Colonic mucosa (tissue), 4 donors: ENCODE measurements at regions not wholly inside any gene's neighbourhood (a gene's known extent, or its start where the extent isn't known, plus 50 kb on each side); places are given as distances from the start of the nearest gene placed in this dataset.
"Not testable (repeated sequence)": the region's sequence is repeated elsewhere in the genome, so short reads cannot be mapped to it uniquely, and the experiment has no call there.

Experiments
- DNase-seq: peaks from one replicate; pipeline ENCODE4 v3.0.0-alpha.2; 2020
- H3K27ac ChIP-seq: fragments of 200-600 bp; one replicate; pipeline ENCODE4 v1.8.0; 2021
- H3K27me3 ChIP-seq: fragments of 200-600 bp; one replicate; pipeline ENCODE4 v1.8.0; 2021
- H3K36me3 ChIP-seq: fragments of 200-600 bp; one replicate; pipeline ENCODE4 v1.8.0; 2021
- H3K4me1 ChIP-seq: fragments of 200-600 bp; one replicate; pipeline ENCODE4 v1.8.0; 2021; ENCODE audit warnings: mild to moderate bottlenecking
- H3K4me3 ChIP-seq: fragments of 200-600 bp; one replicate; pipeline ENCODE4 v1.8.0; 2021
- H3K9ac ChIP-seq, 2 donors: one replicate each; pipeline ENCODE4 v1.7.0; 2013; ENCODE audit warnings: control low read depth in 2 of 2, low read depth in 2 of 2, low read length in 2 of 2
- H3K9me3 ChIP-seq: fragments of 200-600 bp; one replicate; pipeline ENCODE4 v1.8.0; 2021
- intact Hi-C: fragments of 100-400 bp; cut with DNase I; formaldehyde crosslinking; loops from one replicate; pipeline ENCODE4 v1.14.1; 2022
- donor health status: healthy.
- donor health status: DM: no; HTN: no; CAD: no.
- donor health status: DM: no; HTN: no; CAD: no.

DNA sequence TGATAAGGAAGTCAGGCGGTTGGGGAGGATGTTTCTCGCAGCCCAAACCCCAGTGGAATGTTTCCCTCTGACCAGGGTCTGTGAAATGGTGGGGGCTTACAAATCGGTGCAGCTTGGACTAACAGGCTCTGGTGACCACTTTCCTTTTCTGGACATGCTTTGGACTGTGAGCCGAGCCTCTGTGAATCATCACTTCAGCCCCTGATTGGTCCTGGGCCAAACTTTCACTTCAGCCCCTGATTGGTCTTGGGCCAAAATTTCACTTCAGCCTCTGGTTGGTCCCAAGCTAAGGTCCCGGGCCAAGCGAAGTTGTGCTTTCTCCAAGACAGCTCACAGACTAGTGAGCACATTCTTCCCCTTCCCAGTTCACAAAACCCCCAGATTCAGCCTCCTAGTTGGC, 223.7 kb upstream of the ANKRD20A1 start:
- H3K27me3 ChIP-seq, intact Hi-C loops, H3K9me3 ChIP-seq, H3K27ac ChIP-seq, H3K4me3 ChIP-seq, H3K9ac ChIP-seq, DNase-seq, H3K4me1 ChIP-seq, H3K36me3 ChIP-seq: not testable (repeated sequence)

DNA sequence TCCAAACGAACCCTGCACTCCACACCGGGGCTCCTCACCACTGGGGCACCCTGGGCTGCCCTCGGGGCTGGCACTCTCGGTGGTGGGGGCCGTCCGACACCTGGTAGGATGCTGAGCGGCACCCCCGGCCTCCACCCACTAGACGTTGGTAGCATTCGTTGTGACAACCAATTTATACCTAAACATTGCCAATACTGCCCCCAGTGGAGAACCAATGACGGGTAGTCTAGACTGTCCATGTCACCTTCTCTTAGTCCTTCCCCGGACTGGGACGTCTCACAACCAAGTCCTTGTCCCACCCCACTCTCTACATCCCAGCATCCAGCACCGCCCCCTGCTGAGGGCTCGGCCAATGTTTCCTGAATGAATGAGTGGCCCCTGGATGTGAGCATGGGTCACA, 246.8 kb upstream of the ANKRD20A1 start:
- DNase-seq, H3K4me1 ChIP-seq, H3K9me3 ChIP-seq, H3K4me3 ChIP-seq, intact Hi-C loops, H3K27ac ChIP-seq, H3K9ac ChIP-seq, H3K27me3 ChIP-seq, H3K36me3 ChIP-seq: not testable (repeated sequence)

DNA sequence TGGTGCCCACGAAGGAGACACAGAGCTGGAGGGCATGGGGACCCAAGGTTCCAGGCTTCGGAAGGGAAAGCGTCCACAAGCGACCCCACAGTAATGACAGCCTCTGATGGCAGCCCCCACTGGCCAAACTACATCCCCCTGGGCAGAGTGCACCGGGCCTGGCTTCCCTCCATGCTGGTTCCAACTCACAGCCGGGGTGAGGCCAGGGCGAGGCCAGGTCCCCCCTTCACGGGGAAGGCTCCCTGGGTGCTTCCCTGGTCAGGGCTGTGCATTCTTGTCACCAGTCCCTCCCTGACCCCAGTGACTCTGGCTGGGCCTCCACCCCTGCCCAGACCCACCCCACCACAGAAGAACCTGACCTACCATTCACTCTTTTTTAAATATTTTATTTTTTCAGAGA, 248.9 kb upstream of the ANKRD20A1 start:
- H3K9ac ChIP-seq, intact Hi-C loops, H3K4me1 ChIP-seq, H3K27ac ChIP-seq, H3K9me3 ChIP-seq, H3K36me3 ChIP-seq, H3K4me3 ChIP-seq, DNase-seq, H3K27me3 ChIP-seq: not testable (repeated sequence)

DNA sequence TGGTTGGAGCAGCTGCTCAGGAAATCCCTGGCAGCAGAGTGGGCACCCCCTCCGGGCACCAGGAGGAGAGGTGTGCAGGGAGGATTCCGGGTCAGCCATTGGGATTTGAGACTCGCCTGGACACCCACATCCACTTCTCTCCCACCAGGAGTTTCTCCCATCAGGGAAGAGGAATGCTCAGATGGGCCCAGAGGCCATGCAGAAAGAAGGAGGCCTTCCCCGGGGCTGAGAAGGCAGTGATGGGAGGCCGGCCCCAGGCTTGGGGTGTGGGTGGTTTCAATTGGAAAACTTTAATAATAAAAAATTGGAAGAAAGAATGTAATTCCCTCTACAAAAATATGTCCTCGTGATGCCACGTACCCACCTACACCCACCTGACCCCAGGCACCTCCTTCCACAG, 249.3 kb upstream of the ANKRD20A1 start:
- H3K4me1 ChIP-seq, H3K27ac ChIP-seq, H3K27me3 ChIP-seq, H3K4me3 ChIP-seq, H3K9me3 ChIP-seq, DNase-seq, H3K36me3 ChIP-seq, intact Hi-C loops, H3K9ac ChIP-seq: not testable (repeated sequence)

DNA sequence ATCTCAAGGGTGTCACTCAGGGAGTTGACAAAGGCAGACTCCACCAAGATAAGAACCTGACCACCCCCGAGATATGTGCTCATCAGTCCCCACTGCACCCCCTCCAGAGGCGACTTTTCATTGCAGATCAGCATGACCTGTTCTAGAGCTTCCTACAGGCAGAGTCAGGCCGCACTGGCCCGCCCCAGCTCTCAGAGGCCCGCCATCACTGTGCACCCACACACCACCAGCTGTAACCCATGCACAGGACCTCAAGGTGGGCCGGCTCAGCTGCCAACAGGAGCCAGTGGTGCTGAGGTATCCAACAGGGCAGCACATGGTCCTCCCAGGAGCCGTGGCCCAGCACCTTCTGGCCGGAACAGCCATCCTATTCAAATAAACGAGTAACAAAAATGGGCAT, 253.6 kb upstream of the ANKRD20A1 start:
- H3K4me3 ChIP-seq, H3K9ac ChIP-seq, DNase-seq, H3K4me1 ChIP-seq, H3K36me3 ChIP-seq, intact Hi-C loops, H3K27ac ChIP-seq, H3K9me3 ChIP-seq, H3K27me3 ChIP-seq: not testable (repeated sequence)

DNA sequence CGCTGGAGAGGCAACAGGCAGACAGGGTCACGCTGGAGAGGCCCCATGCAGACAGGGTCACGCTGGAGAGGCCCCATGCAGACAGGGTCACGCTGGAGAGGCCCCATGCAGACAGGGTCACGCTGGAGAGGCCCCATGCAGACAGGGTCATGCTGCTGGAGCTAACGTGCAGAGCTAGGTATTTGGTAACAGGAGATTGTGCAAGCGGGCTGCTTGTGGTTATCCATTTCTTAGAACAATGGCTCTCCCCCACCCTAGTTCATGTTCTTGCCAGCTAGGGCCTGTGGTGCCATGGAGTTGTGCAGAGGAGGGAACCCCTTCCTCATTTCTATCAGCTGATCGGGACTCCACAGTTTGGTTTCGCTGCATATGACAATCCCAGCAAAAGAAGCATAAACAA, 255.1 kb upstream of the ANKRD20A1 start:
- H3K4me3 ChIP-seq, H3K27me3 ChIP-seq, intact Hi-C loops, H3K9ac ChIP-seq, H3K9me3 ChIP-seq, H3K36me3 ChIP-seq, H3K27ac ChIP-seq, H3K4me1 ChIP-seq, DNase-seq: not testable (repeated sequence)

DNA sequence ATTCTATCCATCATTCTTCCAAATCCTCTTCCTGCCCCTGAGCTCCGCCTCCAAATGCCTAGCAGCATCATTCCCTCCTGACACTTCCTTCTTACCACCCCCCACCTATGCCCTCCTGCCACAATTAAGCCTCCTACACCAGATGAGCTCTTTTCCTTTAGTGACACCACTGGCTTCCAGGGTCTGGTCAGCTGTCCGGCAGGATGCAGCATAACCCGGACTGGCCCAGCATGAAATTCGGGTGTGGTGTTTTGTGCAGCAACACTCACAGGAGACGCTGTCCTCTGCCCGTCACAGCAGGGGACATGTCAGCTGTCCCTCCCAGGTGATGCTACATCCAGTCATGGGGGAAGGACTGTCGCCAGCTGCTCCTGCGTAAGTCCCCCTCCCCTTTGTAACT, 266.3 kb upstream of the ANKRD20A1 start:
- H3K4me3 ChIP-seq, H3K36me3 ChIP-seq, H3K4me1 ChIP-seq, H3K9me3 ChIP-seq, H3K9ac ChIP-seq, H3K27ac ChIP-seq, intact Hi-C loops, H3K27me3 ChIP-seq, DNase-seq: not testable (repeated sequence)

DNA sequence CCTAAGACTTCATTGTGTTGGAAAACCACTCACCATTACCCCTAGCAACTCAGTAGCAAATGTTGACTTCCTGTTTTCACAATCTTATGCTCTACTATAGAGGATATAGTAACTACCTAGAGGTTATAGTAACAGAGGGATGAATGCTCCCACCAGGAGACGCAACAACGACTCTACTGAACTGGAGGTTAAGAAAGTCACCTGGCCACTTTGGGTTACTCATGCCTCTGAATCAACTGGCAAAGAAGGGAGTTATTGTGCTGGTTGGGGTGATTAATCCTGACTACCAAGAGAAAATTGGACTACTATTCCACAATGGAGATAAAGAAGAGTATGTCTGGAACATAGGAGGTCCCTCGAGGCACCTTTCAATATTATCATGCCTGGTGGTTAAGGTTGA, 302.9 kb upstream of the ANKRD20A1 start:
- H3K27ac ChIP-seq, H3K36me3 ChIP-seq, H3K9me3 ChIP-seq, DNase-seq, H3K4me1 ChIP-seq, intact Hi-C loops, H3K27me3 ChIP-seq, H3K4me3 ChIP-seq, H3K9ac ChIP-seq: not testable (repeated sequence)

DNA sequence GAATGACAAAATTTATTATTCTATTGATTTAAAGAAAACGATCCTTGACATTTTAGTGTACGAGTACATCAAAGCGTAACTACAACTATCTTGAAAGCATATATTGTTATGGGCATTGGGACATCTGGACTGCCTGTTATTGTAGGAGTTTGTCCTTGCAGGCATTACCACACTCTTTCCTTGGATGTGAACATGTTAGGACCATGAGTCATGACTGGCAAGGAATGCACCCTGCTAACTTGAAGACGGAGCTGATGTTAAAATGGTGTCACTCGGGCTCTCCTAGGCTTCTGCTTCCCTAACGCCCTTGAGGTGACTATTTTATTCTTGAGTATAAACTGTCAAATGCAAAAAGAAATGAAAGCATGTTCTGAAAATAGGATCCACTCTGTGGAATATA, 308.7 kb upstream of the ANKRD20A1 start:
- H3K27ac ChIP-seq, H3K36me3 ChIP-seq, intact Hi-C loops, DNase-seq, H3K4me1 ChIP-seq, H3K9ac ChIP-seq, H3K9me3 ChIP-seq, H3K4me3 ChIP-seq, H3K27me3 ChIP-seq: not testable (repeated sequence)

DNA sequence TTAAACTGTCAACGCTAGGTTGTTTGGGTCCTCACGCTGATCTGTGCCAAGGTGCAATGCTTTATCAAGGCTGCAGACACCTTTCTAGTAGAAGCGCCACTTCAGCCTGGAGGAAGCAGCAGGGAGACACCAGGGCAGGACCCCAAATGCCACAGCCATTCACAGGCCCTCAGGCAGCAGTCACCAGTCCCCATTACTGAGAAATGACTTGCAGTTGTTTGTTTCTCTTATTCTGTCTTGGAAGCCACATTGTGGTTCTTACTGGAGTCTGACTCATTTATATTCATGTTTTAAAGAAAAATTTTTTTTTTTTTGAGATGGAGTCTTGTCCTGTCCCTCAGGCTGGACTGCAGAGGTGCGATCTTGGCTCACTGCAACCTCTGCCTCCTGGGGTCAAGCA, 328.9 kb upstream of the ANKRD20A1 start:
- H3K9me3 ChIP-seq, DNase-seq, H3K4me1 ChIP-seq, H3K27ac ChIP-seq, H3K4me3 ChIP-seq, H3K27me3 ChIP-seq, H3K36me3 ChIP-seq, H3K9ac ChIP-seq, intact Hi-C loops: not testable (repeated sequence)

DNA sequence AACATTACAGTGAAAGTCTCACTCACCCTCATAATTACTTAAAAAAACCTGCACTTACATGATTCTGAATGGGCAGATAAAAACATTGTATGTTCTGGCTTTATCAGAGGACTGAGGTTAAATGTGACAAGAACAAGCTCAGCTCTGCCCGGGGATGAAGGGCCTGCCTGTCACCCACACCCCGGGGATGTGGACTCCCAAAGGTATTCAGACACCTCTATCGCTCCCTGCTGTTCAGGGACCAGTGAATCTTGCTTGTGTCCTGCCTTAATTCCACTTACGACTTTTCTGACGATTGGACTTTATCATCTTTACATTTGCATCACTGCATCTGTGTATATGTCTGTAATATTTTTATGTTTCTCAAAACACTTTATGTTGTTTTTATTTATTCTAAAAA, 341.8 kb upstream of the ANKRD20A1 start:
- H3K36me3 ChIP-seq, H3K9me3 ChIP-seq, H3K27ac ChIP-seq, H3K9ac ChIP-seq, DNase-seq, H3K4me1 ChIP-seq, H3K4me3 ChIP-seq, intact Hi-C loops, H3K27me3 ChIP-seq: not testable (repeated sequence)

DNA sequence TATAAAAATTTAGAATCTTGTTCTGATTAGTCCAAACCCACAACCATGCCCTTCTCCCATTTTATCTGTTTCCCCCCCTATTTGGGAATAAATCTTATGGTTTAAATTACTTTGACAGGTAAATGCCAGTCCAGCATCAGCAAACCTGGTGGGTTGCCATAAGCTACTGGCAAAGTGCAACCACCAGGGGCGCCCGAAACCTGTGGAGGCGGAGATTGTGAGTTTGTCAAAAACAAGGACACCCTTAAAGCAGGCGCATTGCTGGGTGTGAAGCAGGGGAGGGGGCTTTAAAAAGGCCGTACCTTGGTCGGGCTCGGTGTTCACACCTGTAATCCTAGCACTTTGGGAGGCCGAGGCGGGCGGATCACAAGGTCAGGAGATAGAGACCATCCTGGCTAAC, 344.1 kb upstream of the ANKRD20A1 start:
- intact Hi-C loops, H3K9ac ChIP-seq, H3K9me3 ChIP-seq, H3K4me3 ChIP-seq, H3K27ac ChIP-seq, H3K4me1 ChIP-seq, DNase-seq, H3K36me3 ChIP-seq, H3K27me3 ChIP-seq: not testable (repeated sequence)

DNA sequence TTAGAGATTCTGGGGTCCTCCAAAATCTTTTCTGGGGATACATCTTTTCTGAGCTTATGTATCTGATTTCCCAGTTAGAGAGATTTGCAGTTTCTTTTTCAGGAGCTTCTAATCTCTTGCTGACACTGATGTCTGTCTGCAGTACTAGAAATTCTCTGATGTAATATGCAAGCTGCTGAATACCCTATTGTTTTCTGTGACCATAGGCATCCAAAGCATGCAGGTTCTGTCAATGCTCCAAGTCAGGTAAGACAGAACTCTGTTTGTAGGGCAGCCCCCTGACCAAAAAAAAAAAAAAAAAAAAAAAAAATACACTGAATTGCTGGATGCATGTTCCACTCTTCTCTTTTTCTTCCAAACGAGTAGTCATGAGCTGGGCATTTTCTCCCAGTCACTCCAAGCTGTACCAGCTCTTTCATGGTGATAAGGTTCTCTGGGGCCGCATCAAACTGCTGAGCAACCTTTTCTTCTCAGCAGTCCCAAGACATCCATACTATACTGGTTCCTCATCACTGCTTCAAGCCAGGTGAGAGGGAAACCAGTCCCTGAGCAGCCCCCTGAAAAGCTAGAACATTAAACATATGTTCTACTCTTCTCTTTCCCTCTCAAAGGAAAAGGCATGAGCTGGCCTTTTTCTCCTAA, 354.9 kb upstream of the ANKRD20A1 start:
- H3K9ac ChIP-seq, DNase-seq, H3K27ac ChIP-seq, H3K36me3 ChIP-seq, H3K4me1 ChIP-seq, intact Hi-C loops, H3K9me3 ChIP-seq, H3K4me3 ChIP-seq, H3K27me3 ChIP-seq: not testable (repeated sequence)

DNA sequence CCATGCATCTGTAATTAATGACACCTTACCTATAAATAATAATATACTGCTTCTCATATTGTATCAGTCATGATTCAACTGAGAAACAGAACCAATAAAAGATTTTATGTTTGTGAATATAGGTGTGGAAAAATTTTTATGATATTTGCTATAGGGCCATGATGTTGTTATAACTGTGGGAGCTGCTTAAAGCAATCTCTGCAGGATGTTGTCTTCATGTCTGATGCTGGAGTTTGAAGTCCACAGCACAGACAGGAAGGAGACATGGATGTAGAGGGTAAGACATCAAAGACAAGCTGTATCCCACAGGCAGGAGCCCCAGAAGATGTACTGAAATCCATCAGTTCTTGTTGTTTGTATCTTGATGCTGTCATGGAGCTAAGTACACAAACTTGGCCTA, 366.7 kb upstream of the ANKRD20A1 start:
- H3K4me1 ChIP-seq, H3K4me3 ChIP-seq, intact Hi-C loops, H3K36me3 ChIP-seq, H3K9ac ChIP-seq, DNase-seq, H3K9me3 ChIP-seq, H3K27me3 ChIP-seq, H3K27ac ChIP-seq: not testable (repeated sequence)
